Hematopoietic multipotent progenitor cell treated with erythropoietin and hydrocortisone succinate and interleukin-3 and kit ligand, for 8 days (in vitro differentiated cells): ENCODE measurements at regions not wholly inside any gene's neighbourhood (a gene's known extent, or its start where the extent isn't known, plus 50 kb on each side); places are given as distances from the start of the nearest gene placed in this dataset.
"Not testable (repeated sequence)": the region's sequence is repeated elsewhere in the genome, so short reads cannot be mapped to it uniquely, and the experiment has no call there.

Experiments used
- DNase-seq: peaks from one replicate; pipeline ENCODE4 v3.0.0-alpha.2; 2015

DNA sequence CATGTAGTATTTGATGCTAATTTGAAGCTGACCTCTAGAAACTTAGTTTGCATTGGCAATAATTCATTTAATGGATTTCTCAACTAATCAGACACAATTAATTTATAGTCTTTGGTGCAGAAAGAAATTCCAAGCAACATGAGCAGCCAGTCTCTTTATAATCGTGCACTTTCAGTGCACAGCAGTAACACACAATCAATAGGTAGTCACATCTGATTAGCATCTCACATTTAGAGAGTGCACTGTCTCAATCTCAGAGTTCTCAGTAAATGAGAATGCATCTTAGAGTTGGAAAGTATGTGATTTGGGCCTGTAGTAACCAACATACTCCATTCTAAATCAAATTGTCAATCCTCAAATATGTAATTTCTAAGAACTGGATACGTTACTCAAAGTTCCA, 377.6 kb downstream of the POM121L12 start:
- DNase-seq, result no peak

DNA sequence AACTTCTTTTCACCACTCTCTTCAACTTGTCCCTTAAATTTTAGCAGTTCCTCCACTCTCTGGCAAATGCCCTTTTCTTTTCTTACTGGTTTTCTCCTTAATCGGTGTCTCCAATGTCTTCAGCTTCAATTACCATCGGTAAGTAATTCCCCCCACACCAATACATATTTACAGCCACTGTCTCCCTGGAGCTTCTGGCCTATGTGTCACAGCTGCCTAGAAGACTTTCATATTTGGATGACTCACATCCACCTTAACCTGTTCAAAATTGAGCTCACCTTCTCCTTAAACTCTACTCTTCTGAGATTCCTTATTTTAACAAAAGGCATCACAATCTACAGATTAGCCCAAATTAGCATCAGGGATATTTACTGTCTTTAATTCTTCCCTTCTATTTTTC, 380.4 kb downstream of the POM121L12 start:
- DNase-seq, result no peak

GRCh38 chr7:53418834-53419482, 383.5 kb downstream of the POM121L12 start:
- no peak for DNase-seq

DNA sequence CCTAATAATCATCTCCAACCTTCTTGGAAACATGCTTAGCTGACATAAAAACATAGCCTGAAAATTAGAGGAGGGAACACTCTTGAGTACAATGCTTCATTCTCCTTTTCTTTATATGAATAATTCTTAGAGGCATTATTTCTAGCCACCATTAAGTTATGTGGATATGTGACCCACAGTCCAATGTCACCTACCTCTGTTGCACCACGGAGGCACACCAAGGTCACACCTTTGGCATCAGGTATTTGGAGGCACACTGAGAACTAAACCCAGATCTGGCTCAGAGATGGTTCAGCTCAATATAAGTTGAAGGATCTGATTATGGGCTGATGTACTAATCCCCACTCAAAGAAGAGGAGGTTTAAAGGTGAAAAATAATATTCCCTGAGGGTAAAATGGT, 385.1 kb downstream of the POM121L12 start:
- no peak for DNase-seq

GRCh38 chr7:53422291-53422690, 386.9 kb downstream of the POM121L12 start:
- DNase-seq, result no peak

GRCh38 chr7:53426145-53426750, 390.8 kb downstream of the POM121L12 start:
- no peak for DNase-seq

GRCh38 chr7:53428045-53428444, 392.6 kb downstream of the POM121L12 start:
- no peak for DNase-seq

DNA sequence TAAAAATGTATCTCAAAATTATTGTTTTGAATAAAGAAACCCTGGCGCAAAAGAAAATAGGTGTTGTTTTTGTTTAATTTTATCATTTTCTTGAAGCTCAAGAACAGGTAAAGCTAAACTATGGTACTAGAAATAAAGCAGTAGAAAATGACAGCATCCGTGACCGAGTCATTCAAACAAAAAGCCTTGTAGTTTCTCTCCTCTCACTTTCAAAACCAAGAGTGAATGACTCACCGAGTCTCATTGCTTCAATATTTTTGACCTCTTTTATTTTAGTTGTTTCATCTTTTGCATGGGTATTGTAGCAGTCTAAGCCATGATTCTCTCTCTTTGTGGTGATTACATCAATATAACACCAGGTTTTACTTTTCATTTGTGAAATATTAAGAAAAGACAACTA, 396.5 kb downstream of the POM121L12 start:
- DNase-seq, result no peak

DNA sequence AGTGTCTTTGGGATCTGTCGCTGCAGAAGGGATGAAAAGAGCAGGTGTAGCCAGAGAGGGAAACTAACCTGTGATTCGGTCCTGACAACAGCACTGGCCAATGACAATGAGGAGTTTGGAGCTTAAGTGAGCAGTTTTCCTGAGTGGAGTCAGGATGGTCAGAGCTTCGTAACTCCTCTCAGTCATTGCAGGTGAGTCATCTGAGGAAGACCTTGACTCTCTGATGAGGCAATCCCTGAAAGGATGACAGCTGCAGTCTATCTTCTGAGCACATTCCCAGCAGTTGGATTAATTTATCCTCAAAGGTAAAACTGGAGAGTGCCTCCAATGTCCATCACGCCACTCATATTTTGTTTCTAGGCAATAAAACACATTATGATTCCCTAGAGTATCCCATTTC, 401.9 kb downstream of the POM121L12 start:
- DNase-seq, result no peak

DNA sequence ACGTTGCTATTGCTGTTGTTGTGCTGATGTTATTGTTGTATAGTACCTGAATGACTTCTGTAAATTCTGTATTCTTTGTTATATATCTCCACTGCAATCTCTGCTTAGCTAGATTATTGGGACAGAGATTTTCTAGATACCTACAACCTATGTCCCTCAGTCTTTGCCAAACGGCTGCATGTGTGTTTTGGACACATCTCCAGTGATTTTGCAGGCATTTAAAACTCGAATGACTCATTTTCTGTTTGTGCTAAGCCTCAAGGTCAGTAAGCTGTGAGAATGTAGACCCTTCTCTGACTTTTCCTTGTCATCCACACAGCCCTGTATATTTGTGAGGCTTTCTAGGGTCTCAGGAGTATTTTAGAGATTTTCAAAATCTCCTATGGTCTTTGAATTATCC, 410.7 kb downstream of the POM121L12 start:
- DNase-seq, result no peak

GRCh38 chr7:53458636-53459035, 423.2 kb downstream of the POM121L12 start:
- DNase-seq, result no peak

DNA sequence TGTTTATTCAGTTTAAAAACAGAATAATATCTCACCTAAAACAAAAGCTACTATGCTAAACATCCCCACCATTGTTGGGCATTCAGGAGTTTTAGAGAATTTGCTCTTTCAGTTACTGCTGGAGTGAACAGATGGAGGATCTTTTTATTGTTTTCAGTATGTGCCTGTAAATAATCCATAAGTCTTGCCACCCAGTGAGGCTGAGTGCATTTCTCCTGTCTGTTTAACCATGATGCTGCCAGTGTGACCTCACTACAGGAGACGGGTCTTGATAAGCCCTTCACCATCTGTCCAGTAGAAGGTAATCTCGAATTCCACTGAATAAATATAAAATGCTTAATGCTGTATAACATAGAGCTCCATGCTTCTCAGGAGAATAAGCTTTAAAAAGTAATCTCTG, 430.9 kb downstream of the POM121L12 start:
- DNase-seq, result no peak

DNA sequence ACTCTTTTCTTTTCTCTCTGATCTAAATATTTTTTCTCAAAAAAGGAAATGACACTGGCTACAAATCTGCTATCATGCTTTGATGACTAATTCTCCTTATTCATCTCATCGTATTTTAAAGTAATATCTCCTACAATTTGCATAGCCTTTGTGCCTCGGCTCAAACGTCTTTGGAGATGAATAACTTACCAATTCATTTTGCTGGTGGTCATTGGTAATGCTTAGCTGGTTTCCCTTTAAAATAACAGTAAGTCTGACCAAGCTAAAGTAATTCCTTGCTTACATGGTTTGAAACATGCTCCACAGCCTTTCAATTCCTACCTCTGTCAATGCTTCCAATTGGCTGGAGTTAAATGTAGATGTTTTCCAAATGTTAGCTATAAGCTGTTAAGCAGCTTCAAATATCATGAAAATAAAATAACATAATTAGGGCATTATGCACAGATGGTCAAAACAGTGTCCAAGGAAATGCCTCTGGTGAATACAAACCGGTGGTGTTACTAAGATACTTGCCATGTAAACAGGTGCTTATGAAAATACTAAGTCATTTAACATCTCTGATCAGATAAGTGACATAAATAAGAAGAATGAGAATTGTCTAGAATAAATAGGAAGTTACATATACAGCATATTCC, 435.0 kb downstream of the POM121L12 start:
- DNase-seq, result no peak

DNA sequence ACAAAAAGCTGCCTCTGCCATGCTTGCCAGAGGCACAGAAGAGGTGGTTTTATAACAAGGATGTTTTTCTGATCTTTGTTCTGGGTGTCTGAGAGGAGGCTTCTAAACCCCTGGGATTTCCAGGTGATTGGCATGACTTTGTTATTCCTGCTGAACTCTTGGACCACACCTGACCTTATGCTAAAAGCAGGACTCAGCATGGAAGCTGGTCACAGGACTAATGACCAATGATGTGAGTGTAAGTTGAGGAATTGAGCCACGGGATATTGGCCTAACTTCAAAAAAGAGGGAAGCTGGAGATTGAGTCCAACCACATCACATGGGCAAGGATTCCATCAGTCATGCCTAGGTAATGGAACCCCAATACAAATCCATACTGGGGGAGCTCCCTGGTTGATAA, 437.9 kb downstream of the POM121L12 start:
- no peak for DNase-seq

DNA sequence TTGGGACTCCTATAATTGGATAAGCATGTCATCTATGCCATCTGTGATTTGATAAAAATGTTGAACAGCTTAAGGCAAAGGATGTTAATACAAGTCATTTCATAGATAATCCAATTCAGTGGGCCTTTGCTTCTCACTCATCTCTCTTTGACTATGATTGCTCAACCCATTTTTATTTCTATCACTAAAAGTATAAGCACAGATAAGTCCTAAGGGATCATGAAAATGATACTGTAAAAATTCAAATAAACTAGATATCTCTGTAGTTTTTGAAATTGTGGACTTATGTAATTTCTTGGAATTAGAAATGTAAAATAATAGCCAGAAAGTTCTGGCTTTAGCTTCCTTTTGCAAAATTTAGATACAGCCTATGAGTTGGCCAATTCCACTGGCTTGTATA, 440.3 kb downstream of the POM121L12 start:
- no peak for DNase-seq

DNA sequence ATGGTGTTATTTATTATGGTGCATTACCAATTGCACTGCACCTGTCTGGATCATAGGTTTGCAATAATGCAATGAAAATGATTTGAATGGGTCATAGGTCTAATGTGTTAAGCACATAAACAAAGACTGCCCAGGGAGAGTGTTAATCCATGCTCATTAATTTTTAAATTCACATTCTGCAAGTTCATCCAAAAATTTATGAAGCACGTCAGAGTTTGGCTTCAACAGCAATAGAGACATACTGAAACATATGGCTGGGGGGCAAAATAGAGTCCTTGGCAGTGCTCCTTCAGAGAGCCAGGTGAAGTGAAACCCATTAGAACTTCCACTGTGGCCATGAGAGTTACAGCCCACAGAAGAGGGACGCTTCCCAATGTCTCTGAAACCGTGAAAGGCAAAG, 441.1 kb downstream of the POM121L12 start:
- DNase-seq, result no peak

DNA sequence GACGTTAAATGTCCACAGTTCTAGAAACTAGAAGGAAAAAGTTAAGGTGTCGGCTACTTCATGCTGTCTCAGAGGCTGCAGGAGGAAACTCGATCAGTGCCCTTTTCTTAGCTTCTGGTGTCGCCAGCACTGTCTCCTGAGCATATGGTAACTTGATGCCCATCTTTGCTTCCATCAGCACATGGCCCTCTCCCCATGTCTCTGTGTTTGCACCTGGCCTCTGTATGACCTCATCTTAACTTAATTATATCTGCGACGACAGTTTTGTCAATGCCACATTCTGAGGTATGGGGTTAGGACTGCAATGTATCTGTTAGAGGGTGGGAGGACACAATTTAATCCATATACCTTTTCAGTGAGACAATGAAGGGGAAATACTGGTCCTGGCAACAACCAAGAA, 449.9 kb downstream of the POM121L12 start:
- DNase-seq, result no peak

- DNase-seq, result no peak
Measured at GRCh38 chr7:53491051-53491450, 455.6 kb downstream of the POM121L12 start.

- not testable (repeated sequence) for DNase-seq
Measured at GRCh38 chr7:53495181-53495580, 459.7 kb downstream of the POM121L12 start.

DNA sequence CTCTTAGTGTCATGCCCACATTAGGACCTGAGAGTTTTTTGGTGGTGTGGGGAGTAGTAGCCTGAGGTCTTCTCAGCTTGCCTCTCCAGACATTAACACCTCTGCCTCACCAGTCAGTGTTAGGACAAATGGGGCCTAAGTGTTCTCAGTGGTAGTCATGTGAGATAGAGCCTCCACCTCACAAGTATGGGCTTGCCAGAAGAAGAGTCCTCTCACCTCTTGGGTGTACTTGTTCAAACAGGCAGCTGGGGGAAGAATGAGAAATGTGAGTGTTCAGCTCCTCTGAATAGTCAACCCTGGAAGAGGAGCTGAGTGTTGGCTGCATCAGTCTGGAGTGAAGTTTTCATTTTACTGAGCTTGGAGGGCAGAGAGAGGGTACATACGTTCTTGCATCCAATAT, 464.6 kb downstream of the POM121L12 start:
- DNase-seq, result no peak

DNA sequence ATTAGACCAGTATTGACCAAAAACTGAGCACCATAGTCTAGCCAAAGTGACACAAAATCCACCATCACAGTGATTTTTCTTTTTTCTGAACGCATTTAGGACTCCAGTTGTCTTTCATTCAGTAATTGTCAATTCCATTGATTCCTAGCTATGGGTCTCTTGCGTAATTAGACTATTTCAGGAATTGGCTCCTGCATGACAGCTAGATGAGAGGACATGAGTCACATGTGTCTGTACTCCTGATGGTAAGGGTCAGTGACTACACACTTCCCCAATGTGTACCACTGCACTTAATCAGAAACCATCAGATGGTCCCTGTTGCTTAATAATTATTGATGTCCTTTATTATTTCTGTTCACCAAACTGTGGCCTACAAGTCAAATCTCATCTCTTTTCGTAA, 469.5 kb downstream of the POM121L12 start:
- DNase-seq, result no peak

DNA sequence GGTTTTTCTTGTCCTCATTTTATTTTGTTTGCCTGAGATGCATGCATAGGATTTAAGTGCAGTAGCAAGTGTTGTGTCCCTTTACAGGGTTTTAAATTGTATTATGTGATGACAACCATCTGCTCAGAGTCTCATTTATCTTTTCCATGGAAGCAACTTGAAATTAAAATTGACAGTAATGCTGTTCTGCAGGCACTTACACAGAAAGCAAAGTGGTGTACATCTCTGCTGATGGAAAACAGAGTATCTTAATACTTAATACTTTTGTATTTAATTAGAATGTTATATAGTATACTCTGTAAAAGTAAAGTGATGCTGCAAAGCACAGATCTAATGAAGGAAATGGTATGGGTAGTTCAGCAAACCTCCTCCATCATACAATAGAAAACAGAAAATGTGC, 482.9 kb downstream of the POM121L12 start:
- DNase-seq, result no peak

DNA sequence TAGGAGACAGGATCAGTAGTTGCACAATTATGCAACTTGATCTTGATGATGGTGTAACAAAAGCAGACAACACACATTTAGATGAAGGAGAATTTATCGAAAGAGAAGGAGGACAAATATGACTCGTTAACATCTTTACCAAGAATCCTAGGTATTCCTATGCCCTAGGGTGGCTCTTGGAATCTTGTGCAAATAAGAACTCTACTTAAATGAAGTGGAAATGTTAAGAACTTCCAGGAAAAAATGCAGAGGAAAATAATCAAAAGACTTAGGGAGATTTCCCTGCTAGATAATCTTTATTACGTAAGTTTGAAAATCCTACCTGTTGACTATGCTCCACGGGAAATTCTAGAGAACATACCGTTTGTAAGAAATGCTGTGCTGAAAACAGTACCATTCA, 485.4 kb downstream of the POM121L12 start:
- DNase-seq, result no peak

DNA sequence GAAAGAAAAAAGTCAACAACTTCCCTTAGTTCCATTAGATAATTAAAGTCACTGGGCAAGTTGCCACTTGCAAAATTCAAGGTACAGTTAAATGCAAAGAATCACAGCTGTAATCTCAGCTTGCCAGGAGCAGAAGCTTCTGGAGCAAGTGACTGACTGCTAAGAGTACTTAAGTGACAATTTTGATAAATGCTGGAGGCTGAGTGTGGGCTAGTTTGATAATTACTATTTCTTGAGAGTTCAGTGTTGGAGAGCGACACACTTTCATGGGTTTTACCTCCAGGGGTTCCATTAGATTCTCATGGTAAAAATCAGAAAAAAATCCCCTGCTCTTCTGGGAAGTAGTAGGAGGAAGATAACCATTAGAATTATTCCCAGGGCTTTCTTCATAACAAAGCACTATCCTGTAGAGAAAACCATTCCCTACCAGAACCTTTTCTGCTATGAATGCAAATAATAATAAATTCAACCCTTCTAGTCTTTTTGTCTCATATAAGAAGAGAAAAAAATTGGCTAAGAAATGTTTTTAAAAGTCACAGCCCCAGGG, 486.3 kb downstream of the POM121L12 start:
- DNase-seq, result no peak
